ENCODE measurements at regions not wholly inside any gene's neighbourhood (a gene's known extent, or its start where the extent isn't known, plus 50 kb on each side); places are given as distances from the start of the nearest gene placed in this dataset.

DNA sequence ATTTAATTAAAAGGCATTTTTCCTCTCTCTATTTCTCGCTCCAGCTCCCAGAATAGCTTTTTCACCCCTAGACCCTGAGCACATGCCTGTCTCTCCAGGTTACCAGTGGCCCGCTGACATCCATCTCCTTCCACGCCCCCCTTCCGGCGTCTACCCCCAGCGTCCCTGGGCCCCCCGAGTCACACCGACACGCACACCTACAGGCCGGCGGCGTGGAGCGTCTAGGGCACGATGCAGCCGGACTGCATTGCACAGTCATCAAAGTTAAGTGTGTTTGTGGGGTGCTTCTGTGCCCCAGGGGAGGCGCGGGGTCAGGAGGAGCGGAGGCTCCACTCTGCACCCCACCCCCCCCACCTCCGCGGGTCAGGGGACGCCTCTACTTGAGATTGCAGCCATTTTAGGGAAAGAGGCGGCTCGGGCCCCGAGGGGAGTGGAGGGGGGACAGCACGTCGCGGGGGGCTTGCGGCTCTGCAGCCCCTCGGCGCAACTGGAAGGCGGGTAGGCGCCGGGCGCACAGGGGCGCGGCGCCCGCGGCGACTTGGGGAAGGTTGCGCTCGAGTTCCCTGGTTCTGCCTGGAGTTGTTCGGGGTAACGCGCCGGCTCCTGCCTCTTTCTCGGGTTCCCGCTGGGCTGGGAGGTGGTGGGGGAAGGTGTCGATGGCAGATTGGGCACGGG lies 112.7 kb downstream of the DHX15 start:
- Mint-ChIP-seq H3K36me3 (ENCODE audit: low read depth) (no peaks in the 10 kb centered on the region), H3K9me3 (no peaks in the 10 kb centered on the region), H3K27ac (ENCODE audit: unreplicated experiment) (no peak overlapping the region), H3K4me3 (peak overlapping the region; percentile 97), H3K27me3 (ENCODE audit: low read depth) (peaks cover 77% of the 10 kb centered on the region), H3K4me1 (peaks cover 33% of the 10 kb centered on the region)
- DNase-seq (ENCODE audit: low read depth, low spot score): peak; percentile 25
- TF ChIP-seq, protein P1, sequence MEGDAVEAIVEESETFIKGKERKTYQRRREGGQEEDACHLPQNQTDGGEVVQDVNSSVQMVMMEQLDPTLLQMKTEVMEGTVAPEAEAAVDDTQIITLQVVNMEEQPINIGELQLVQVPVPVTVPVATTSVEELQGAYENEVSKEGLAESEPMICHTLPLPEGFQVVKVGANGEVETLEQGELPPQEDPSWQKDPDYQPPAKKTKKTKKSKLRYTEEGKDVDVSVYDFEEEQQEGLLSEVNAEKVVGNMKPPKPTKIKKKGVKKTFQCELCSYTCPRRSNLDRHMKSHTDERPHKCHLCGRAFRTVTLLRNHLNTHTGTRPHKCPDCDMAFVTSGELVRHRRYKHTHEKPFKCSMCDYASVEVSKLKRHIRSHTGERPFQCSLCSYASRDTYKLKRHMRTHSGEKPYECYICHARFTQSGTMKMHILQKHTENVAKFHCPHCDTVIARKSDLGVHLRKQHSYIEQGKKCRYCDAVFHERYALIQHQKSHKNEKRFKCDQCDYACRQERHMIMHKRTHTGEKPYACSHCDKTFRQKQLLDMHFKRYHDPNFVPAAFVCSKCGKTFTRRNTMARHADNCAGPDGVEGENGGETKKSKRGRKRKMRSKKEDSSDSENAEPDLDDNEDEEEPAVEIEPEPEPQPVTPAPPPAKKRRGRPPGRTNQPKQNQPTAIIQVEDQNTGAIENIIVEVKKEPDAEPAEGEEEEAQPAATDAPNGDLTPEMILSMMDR (conservative IDR thresholded peaks at IDR 0.05): no peak

DNA sequence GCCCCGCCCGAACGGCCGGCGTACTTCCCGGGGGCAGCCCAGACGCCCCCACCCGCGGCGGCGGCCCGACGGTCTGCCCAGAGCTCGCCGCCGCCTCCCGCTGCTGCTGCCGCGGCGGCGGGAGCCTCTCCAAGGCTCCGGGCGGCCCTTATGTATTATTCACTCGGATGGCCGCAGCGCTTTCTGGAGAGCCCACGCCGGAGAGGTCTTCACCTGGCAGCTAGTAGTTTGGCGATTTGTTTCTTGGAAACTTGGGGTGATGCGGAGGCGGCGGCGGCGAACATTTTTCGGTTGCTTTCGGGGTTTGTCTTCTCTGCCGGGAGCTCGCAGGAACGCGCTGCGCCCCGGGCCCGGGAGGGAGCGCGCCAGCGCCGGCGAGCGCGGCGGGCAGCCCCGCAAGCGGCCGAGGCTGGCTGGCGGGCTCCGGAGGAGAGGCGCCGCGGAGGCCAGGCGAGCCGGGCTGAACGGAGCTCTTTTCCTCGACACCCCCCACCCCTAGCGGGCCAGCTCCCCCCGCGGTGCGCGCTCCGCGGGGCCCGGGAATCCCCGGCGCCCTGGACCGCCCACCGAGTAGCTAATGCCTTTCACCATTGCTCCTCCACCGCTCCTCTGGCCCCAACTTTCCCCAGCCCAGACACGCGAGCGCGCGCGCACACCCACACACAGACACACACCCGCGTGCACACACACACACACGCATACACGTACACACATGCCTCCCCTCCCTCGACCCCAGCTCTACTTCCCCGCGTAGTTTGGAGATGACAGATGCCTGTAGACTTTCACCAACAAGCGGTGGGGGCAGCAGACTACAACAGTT lies 113.5 kb downstream of the DHX15 start:
- Mint-ChIP-seq H3K4me1 (peaks cover 33% of the 10 kb centered on the region), H3K4me3 (peak overlapping the region; percentile 97), H3K9me3 (no peaks in the 10 kb centered on the region), H3K27me3 (ENCODE audit: low read depth) (peaks cover 75% of the 10 kb centered on the region), H3K36me3 (ENCODE audit: low read depth) (no peaks in the 10 kb centered on the region), H3K27ac (ENCODE audit: unreplicated experiment) (peak overlapping the region; percentile 82)
- TF ChIP-seq, protein P1 (conservative IDR thresholded peaks at IDR 0.05): peak; percentile 9
- peak; percentile 34 for DNase-seq (ENCODE audit: low read depth, low spot score)

DNA sequence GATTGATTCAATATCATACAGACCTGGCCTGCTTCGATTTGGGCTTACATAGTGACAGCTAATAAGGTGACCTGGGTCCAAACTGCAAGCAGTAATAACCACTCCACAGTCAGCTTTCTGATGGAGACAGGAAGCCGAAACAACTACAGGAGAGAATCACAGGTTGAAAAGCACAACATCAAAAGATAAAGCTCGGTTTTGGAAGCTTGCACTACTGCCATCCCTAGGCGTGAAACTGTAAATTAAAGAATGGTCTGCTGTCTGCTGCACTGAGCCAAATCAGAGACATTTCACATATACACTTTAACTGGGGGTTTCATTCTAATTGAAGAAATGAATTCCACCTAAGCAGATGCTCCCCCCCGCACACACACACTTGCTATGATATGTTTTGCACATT lies 116.3 kb downstream of the DHX15 start:
- TF ChIP-seq, protein P1 (conservative IDR thresholded peaks at IDR 0.05): no peak
- peaks cover 27% of the 10 kb centered on the region for H3K4me1 Mint-ChIP-seq
- no peak for DNase-seq (ENCODE audit: low read depth, low spot score)
- H3K27ac Mint-ChIP-seq (ENCODE audit: unreplicated experiment): no peak overlapping the region
- H3K27me3 Mint-ChIP-seq (ENCODE audit: low read depth): peaks cover 67% of the 10 kb centered on the region
- no peaks in the 10 kb centered on the region for H3K36me3 Mint-ChIP-seq (ENCODE audit: low read depth)
- H3K9me3 Mint-ChIP-seq: no peaks in the 10 kb centered on the region
- no peak overlapping the region for H3K4me3 Mint-ChIP-seq

DNA sequence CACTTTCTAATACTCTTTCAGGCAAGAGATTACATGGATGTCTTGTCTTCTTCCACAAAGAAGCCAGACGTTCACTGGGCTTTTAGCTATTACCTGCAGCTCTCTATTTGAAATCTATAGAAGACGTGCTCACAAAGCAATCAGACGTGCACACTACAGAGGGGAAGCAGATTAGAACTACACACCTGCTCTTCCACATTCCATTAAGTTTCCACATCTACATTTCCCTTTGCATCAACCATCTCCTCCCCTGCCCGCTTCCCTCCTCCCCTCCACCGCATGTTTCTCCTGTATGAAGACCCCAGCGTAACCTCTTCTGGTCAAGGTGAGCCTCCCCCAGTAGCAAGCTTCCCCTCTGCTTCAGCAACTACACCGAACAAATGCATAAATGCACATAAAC lies 119.8 kb downstream of the DHX15 start:
- no peaks in the 10 kb centered on the region for H3K9me3 Mint-ChIP-seq
- peaks cover 7% of the 10 kb centered on the region for H3K4me1 Mint-ChIP-seq
- H3K4me3 Mint-ChIP-seq: no peak overlapping the region
- TF ChIP-seq, protein P1 (conservative IDR thresholded peaks at IDR 0.05): no peak
- no peak for DNase-seq (ENCODE audit: low read depth, low spot score)
- no peak overlapping the region for H3K27ac Mint-ChIP-seq (ENCODE audit: unreplicated experiment)
- peaks cover 50% of the 10 kb centered on the region for H3K27me3 Mint-ChIP-seq (ENCODE audit: low read depth)
- no peaks in the 10 kb centered on the region for H3K36me3 Mint-ChIP-seq (ENCODE audit: low read depth)

DNA sequence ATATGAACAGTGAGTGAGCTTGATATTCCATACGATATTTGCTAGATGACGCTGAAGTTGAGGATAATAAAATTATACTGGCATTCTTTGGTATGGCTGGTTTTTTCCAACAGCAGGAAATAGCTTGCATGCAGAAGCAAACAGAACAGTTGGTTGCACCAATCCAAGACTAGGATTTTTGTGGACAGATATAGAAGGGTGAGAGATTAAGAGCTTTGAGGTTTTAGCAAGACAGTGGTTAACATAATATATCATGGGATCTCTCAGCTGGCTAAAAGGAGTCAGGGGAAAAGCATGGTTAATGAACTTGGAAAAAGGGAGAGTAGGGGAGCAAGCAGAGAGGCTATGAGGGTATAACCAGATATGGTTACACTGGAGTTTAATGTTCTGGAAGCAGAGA lies 127.9 kb downstream of the DHX15 start:
- Mint-ChIP-seq H3K36me3 (ENCODE audit: low read depth) (no peaks in the 10 kb centered on the region), H3K4me1 (no peaks in the 10 kb centered on the region), H3K27ac (ENCODE audit: unreplicated experiment) (no peak overlapping the region), H3K9me3 (peaks cover 6% of the 10 kb centered on the region), H3K4me3 (no peak overlapping the region), H3K27me3 (ENCODE audit: low read depth) (peaks cover 5% of the 10 kb centered on the region)
- TF ChIP-seq, protein P1 (conservative IDR thresholded peaks at IDR 0.05): no peak
- DNase-seq (ENCODE audit: low read depth, low spot score): no peak
